ENCODE measurements at regions not wholly inside any gene's neighbourhood (a gene's known extent, or its start where the extent isn't known, plus 50 kb on each side); places are given as distances from the start of the nearest gene placed in this dataset.

DNA sequence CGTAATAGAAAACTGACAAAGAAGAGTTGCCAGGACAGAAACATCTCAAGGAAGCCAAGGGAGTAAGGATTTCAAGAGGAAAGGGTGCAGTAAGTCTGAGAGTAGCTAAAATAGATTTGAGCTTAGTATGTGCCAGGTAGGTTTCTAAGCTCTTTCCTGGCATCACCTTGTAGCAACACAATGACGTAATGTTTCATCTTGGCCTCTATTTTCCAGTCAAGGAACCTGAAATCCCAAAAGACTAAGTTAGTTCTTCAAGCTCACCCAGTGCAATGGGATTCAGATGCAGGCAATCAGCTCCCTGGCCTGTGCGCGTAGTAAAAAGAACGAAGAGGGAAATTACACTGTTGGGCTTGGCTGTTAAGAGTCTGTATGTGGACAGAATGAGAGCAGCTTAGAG lies 586.5 kb upstream of the TENM3 start:
- DNase-seq = no peak

GRCh38 chr4:181659202-181659601 lies 584.0 kb upstream of the TENM3 start:
- DNase-seq = no peak

GRCh38 chr4:181659876-181660275 lies 583.3 kb upstream of the TENM3 start:
- no peak for DNase-seq

DNA sequence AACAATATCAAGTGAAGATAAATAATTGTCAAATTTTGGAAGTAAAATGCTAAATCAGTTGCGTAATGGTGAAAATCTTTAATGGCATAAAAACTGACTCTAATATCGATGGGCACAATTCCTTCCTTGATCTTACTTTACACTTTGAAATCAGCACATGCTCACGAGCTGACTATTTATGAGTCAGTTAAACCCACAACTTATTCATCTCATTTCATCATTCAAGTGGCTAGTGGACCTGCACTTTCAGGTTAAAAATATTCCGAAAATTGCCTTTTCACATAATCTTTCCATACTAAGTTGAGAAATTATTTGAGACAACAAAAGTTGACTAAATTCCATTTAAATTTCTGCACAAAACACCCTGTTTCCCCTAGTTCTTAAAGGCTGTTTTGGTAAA lies 582.1 kb upstream of the TENM3 start:
- no peak for DNase-seq

- DNase-seq = no peak
These were observed 581.3 kb upstream of the TENM3 start for GRCh38 chr4:181661923-181662322.

DNA sequence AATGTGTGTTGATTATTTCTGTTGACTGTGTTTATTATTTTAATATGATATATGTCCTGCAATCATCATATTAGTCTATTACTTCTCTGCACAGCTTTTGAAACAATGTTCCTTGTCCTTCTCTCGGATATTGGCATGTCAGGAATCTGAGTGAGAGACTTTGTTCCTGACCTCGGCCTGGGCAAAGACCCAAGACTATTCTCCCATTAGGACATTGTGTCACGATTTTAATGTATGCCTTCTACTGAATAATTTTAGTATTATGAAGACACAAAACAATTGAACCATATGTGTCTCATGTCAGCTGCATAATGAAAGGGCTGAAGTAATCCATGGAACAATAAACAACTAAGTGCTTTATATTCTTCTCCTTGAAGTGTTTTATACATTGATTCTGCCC lies 580.8 kb upstream of the TENM3 start:
- DNase-seq = no peak

- no peak for DNase-seq
These were observed 572.7 kb upstream of the TENM3 start for GRCh38 chr4:181670506-181670905.

DNA sequence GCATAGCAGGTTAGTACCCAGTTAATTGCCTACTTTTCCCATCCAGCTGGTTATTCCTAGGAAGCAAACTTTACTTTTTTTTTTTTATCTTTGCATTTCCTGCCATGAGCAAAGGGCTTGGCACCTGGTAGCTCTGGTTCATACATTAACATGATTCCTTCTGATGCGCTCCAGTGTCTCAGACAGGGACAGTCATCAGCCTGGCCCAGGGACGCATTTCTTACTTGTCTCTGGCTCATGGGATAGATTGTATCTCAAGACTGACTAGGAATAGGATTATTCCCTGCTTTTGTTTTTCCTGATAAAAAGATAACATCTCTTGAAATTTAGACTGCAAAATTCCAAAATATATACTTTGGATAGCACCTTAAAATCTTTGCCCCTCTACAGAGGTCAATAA lies 571.5 kb upstream of the TENM3 start:
- DNase-seq = no peak

GRCh38 chr4:181672751-181673150 lies 570.5 kb upstream of the TENM3 start:
- DNase-seq = no peak

DNA sequence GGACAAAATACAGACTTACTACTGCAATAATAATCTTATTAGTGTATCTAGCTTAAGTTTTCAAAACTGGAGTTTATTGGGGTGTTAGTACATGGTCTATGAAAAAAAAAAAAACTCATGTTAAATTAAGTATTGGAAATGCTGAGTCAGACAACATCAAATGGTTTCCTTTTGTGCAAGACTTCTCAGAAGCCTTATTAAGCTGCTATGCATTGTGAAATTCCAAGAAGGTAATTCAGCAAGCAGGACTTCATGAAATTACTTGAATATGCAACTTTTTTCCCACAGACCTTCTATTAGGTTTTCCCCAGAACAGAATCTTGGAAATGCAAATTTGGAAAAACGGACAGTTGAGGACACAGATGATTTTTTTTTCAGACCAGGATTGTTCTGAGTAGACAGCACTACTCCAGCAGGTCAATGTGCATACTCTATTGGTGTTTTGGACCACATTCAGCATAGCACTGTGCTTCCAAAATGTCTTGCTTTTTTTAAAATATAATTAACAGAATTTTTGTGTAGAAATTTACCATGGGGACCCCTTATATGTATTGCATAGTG lies 568.8 kb upstream of the TENM3 start:
- no peak for DNase-seq

GRCh38 chr4:181676546-181676945 lies 566.7 kb upstream of the TENM3 start:
- DNase-seq = no peak

DNA sequence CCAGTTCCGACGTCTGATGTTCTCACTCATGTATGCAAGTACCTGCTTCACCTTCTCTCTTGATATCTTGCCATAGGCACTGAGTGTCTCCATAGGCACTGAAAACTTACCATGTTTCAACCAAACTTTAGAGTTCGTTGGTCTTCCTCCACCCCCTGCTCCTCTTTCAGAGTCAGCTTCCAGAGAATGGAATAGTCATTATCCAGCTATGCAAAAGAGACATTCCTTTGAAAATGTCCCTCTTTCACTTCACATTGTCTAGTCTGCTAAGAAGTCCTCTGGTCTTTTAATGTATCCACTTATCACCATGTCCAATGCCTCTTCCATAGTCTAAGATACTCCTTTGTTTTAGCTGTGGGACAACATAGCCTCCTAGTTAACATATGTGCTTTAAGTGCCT lies 566.0 kb upstream of the TENM3 start:
- DNase-seq = no peak

- DNase-seq = no peak
These were observed 565.6 kb upstream of the TENM3 start for GRCh38 chr4:181677621-181678020.

DNA sequence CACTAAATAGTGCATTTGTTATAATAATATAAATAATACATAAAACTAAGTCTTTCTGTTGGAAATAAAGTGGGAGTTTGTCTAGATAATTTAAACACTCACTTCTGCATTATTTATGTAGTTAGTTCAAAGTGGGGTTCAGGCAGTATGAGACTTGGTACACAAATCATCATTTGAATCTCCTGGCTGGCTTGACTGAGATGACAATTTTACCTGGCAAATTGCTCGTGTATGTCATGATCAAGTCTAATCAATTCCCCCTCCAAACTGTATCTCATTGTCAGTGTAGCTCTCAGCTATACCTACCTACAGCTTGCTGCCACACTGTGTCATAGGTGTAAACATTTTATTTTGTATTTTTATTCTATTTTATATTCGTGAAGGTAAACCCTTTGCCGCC lies 563.4 kb upstream of the TENM3 start:
- DNase-seq = no peak

GRCh38 chr4:181682367-181683047 lies 560.7 kb upstream of the TENM3 start:
- DNase-seq = no peak

- DNase-seq = no peak
These were observed 558.9 kb upstream of the TENM3 start for GRCh38 chr4:181684310-181684709.

- DNase-seq = no peak
These were observed 557.7 kb upstream of the TENM3 start for GRCh38 chr4:181685461-181685860.

- DNase-seq = no peak
These were observed 557.3 kb upstream of the TENM3 start for GRCh38 chr4:181685911-181686310.

GRCh38 chr4:181687116-181687515 lies 556.1 kb upstream of the TENM3 start:
- no peak for DNase-seq

DNA sequence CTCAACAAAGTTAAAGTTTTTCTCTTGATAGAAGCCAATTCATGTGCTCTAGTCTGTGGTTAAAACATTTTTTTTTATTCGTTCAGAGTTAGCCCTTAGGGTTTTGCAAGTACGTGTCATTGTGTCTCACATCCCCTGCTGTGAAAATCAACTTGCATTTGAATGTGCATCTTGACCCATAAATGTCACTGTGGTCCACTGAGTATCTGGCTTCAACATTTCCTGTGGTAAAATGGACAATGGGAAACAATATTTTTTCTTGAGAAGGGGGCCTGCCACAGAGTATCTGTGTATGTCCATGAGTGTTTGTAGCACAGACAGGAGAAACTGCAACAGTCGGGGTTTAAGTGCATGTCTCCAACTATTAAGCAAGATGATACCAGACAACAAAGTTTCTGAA lies 554.8 kb upstream of the TENM3 start:
- DNase-seq = no peak

DNA sequence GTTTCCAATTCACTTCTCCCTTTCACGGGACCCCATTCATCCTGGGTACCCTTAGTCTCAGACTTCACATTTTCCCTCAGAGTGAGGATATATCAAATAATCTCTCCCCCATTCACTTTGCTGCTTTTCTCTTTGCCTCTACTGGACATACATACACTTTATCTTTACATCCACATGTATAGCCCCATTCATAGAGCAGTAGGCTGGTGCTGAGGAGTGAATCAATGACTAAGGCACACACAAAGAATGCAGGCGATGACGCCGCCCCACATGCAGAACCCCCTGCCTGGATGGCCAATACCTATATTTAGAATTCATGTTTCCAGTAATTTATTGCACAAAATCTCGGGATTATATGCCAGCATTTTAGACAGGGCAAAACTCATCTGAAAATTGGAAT lies 554.3 kb upstream of the TENM3 start:
- DNase-seq = no peak

DNA sequence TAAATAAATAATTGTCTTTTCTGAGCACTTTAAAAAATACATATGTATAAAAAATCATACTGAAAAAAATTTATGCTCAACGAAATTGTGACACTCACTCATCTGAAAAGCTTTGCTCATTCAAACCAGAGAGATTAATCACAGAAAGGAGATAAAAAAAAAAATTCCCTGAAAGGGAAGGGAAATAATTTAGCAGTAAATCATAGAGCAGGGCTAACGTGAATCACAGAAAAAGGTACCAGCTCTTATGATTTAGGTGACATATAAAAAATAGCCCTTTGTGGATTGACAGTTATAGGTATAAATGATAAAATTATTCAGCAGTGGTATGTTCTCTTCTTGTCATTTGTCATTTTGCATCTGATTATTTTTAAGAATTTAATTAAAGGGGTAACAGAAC lies 552.7 kb upstream of the TENM3 start:
- no peak for DNase-seq

DNA sequence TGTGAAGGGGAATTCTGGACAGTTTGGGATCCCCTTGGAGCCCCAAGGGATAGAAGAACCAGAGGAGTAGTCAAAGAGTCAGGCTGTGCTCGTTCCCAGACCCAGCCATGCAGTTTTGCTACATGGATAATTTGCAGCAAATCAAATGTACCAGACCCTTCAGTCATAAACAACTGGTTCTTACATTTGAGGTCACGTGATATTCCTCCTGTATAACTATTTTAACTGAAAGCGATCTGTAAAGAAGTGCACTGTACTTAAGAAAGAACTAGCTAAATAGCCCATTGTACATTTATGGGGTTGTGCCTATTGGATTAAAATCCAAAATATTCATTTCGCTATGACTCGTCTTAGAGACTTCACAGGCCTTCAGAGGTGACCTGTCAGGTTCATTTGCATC lies 550.2 kb upstream of the TENM3 start:
- no peak for DNase-seq

DNA sequence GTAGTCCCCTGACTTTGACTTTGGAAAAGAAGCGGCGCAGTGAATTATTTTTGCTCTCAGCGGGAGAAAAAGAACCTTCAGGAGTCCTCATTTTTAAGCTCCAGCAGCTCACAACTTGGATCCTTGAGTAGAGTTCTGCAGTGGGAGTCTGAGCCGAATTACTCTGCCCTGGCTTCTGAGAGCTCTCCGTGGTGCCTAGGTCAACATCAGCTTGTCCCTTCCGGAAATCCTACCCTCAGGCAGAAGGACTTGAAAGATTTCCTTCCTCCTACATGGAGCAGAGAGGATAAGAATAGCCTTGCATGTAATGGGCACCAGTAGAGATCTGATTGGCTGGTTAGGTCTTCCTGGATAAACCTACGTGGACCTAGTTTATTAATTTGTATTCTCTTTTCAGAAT lies 549.7 kb upstream of the TENM3 start:
- DNase-seq = no peak

- DNase-seq = no peak
These were observed 545.0 kb upstream of the TENM3 start for GRCh38 chr4:181698221-181698620.

All from activated CD4-positive, alpha-beta T cell treated with anti-CD3 and anti-CD28 coated beads for 1 hour (primary cell).